Gastroesophageal sphincter (tissue), 4 donors: ENCODE measurements at regions not wholly inside any gene's neighbourhood (a gene's known extent, or its start where the extent isn't known, plus 50 kb on each side); places are given as distances from the start of the nearest gene placed in this dataset.

Experiments used
- ATAC-seq: fragments of 150-250 bp; one replicate; pipeline ENCODE4 v1.9.1; 2016; ENCODE audit warnings: mild to moderate bottlenecking, moderate library complexity
- H3K27ac ChIP-seq, 4 donors: fragments of 200-600 bp; sonication (generic) in 3 of 4; 1 replicate in 3 of 4; 2 replicates in 1 of 4; pipeline ENCODE4 v1.5.1; 2016 to 2019
- H3K27me3 ChIP-seq: fragments of 200-600 bp; sonication (generic); one replicate; pipeline ENCODE4 v1.5.1; 2019
- H3K36me3 ChIP-seq, 2 donors: fragments of 200-600 bp; sonication (generic); one replicate each; pipeline ENCODE4 v1.5.1; 2019; ENCODE audit warnings: control low read depth in 1 of 2
- H3K4me1 ChIP-seq, 3 donors: fragments of 200-600 bp; sonication (generic); 1 replicate in 2 of 3; 2 replicates in 1 of 3; pipeline ENCODE4 v1.5.1; 2016 to 2019; ENCODE audit warnings: control low read depth in 2 of 3
- H3K4me3 ChIP-seq, 2 donors: fragments of 200-600 bp; sonication (generic); one replicate each; pipeline ENCODE4 v1.5.1; 2019; ENCODE audit warnings: mild to moderate bottlenecking in 1 of 2, moderate library complexity in 1 of 2
- H3K9me3 ChIP-seq, 3 donors: fragments of 200-600 bp; sonication (generic); one replicate each; pipeline ENCODE4 v1.5.1; 2017 to 2019; ENCODE audit warnings: control low read depth in 2 of 3
- CTCF ChIP-seq, 4 experiments: fragments of 200-600 bp in 2 of 4; fragments of 450-650 bp in 2 of 4; sonication (generic) in 1 of 4; IDR thresholded peaks; one replicate each; pipeline ENCODE4 v1.5.1; 2017 to 2019; ENCODE audit warnings: antibody characterized with exemption in 4 of 4, mild to moderate bottlenecking in 2 of 4, moderate library complexity in 2 of 4
- EP300 ChIP-seq: sonication (generic); formaldehyde crosslinking; IDR thresholded peaks from one replicate; pipeline ENCODE4 v1.6.1; 2017; ENCODE audit warnings: antibody characterized with exemption, mild to moderate bottlenecking
- POLR2A ChIP-seq, 2 donors: fragments of 450-650 bp; IDR thresholded peaks; one replicate each; pipeline ENCODE4 v1.6.1; 2017; ENCODE audit warnings: antibody characterized with exemption in 2 of 2, mild to moderate bottlenecking in 2 of 2, moderate library complexity in 1 of 2
- POLR2AphosphoS5 ChIP-seq: sonication (generic); formaldehyde crosslinking; IDR thresholded peaks from one replicate; pipeline ENCODE4 v1.6.1; 2017; ENCODE audit warnings: antibody characterized with exemption
- WGBS, 2 donors: methylation state at CpG; one replicate each; pipeline ENCODE4 v1.1.5; 2018; ENCODE audit warnings: low coverage in 1 of 2; 5-methylcytosine and 5-hydroxymethylcytosine counted together

GRCh38 chr2:137842952-137843351 lies 121.3 kb upstream of the HNMT start:
- no peak overlapping the region for H3K4me3 ChIP-seq
- no peaks in the 10 kb centered on the region for H3K36me3 ChIP-seq
- ATAC-seq = no peak
- H3K9me3 ChIP-seq = peaks cover 0 to 7% (median 0%) of the 10 kb centered on the region in 3 donors
- no peak overlapping the region for H3K27ac ChIP-seq
- no peaks in the 10 kb centered on the region for H3K4me1 ChIP-seq
- TF ChIP-seq POLR2AphosphoS5 = no peak
- TF ChIP-seq CTCF (IDR thresholded peaks at IDR 0.05) = no peak
- TF ChIP-seq POLR2A (IDR thresholded peaks at IDR 0.05) = no peak
- TF ChIP-seq EP300 = no peak
- no peaks in the 10 kb centered on the region for H3K27me3 ChIP-seq
- 65 to 67% methylated on average over 3 of the region's 3 CpGs for WGBS, 2 donors

GRCh38 chr2:137845422-137845821 lies 118.9 kb upstream of the HNMT start:
- Histone ChIP-seq H3K27me3 (peaks cover 6% of the 10 kb centered on the region), H3K27ac (no peak overlapping the region), H3K36me3 (no peaks in the 10 kb centered on the region), H3K9me3 (peaks cover 0 to 7% (median 0%) of the 10 kb centered on the region in 3 donors), H3K4me1 (no peaks in the 10 kb centered on the region), H3K4me3 (no peak overlapping the region)
- no peak for TF ChIP-seq EP300
- no peak for TF ChIP-seq POLR2AphosphoS5
- TF ChIP-seq POLR2A (IDR thresholded peaks at IDR 0.05) = no peak
- TF ChIP-seq CTCF (IDR thresholded peaks at IDR 0.05) = no peak
- ATAC-seq = no peak

GRCh38 chr2:137846993-137847392 lies 117.3 kb upstream of the HNMT start:
- TF ChIP-seq CTCF (IDR thresholded peaks at IDR 0.05) = no peak
- no peak for TF ChIP-seq POLR2AphosphoS5
- TF ChIP-seq POLR2A (IDR thresholded peaks at IDR 0.05) = no peak
- no peak for TF ChIP-seq EP300
- 72 to 77% methylated on average over 2 of the region's 2 CpGs for WGBS, 2 donors
- Histone ChIP-seq H3K4me3 (no peak overlapping the region), H3K27me3 (peaks cover 8% of the 10 kb centered on the region), H3K9me3 (peaks cover 0 to 7% (median 0%) of the 10 kb centered on the region in 3 donors), H3K36me3 (no peaks in the 10 kb centered on the region), H3K27ac (no peak overlapping the region), H3K4me1 (no peaks in the 10 kb centered on the region)
- no peak for ATAC-seq

- Histone ChIP-seq H3K4me1 (no peaks in the 10 kb centered on the region), H3K36me3 (no peaks in the 10 kb centered on the region), H3K27ac (no peak overlapping the region), H3K4me3 (no peak overlapping the region), H3K27me3 (peaks cover 8% of the 10 kb centered on the region), H3K9me3 (peaks cover 0 to 7% (median 0%) of the 10 kb centered on the region in 3 donors)
- no peak for ATAC-seq
- no peak for TF ChIP-seq CTCF (IDR thresholded peaks at IDR 0.05)
- TF ChIP-seq POLR2A (IDR thresholded peaks at IDR 0.05) = no peak
- TF ChIP-seq POLR2AphosphoS5 = no peak
- TF ChIP-seq EP300 = no peak
Observed at GRCh38 chr2:137847443-137847842, 116.8 kb upstream of the HNMT start.

GRCh38 chr2:137857881-137858280 lies 106.4 kb upstream of the HNMT start:
- Histone ChIP-seq H3K9me3 (no peaks in the 10 kb centered on the region), H3K36me3 (no peaks in the 10 kb centered on the region), H3K4me3 (no peak overlapping the region), H3K27ac (no peak overlapping the region), H3K27me3 (no peaks in the 10 kb centered on the region), H3K4me1 (no peaks in the 10 kb centered on the region)
- WGBS, 2 donors = 51 to 62% methylated on average over 3 of the region's 3 CpGs
- ATAC-seq = no peak
- TF ChIP-seq POLR2A (IDR thresholded peaks at IDR 0.05) = no peak
- no peak for TF ChIP-seq POLR2AphosphoS5
- no peak for TF ChIP-seq EP300
- TF ChIP-seq CTCF (IDR thresholded peaks at IDR 0.05) = no peak
